Nephron progenitor cell (in vitro differentiated cells): ENCODE measurements at regions not wholly inside any gene's neighbourhood (a gene's known extent, or its start where the extent isn't known, plus 50 kb on each side); places are given as distances from the start of the nearest gene placed in this dataset.

Experiments
- DNase-seq: peaks from one replicate; pipeline ENCODE4 v3.0.0; 2021
- H3K27ac Mint-ChIP-seq: 2 replicates; pipeline ENCODE4 v1.8.0; 2021; ENCODE audit warnings: mild to moderate bottlenecking, moderate library complexity, mixed read lengths
- H3K27me3 Mint-ChIP-seq: 2 replicates; pipeline ENCODE4 v1.8.0; 2021; ENCODE audit warnings: mild to moderate bottlenecking, low read depth, mixed read lengths; ENCODE audit not compliant: poor library complexity
- H3K36me3 Mint-ChIP-seq: 2 replicates; pipeline ENCODE4 v1.8.0; 2021; ENCODE audit warnings: low read depth, mixed read lengths
- H3K4me1 Mint-ChIP-seq: 2 replicates; pipeline ENCODE4 v1.8.0; 2021; ENCODE audit warnings: mixed read lengths
- H3K4me3 Mint-ChIP-seq: 2 replicates; pipeline ENCODE4 v1.8.0; 2021; ENCODE audit warnings: mild to moderate bottlenecking, moderate library complexity, mixed read lengths
- H3K9me3 Mint-ChIP-seq: 2 replicates; pipeline ENCODE4 v1.8.0; 2021; ENCODE audit warnings: mild to moderate bottlenecking, moderate library complexity, mixed read lengths
- TF ChIP-seq, protein P1 (sequence below): fragments of 200-600 bp; sonication (generic); IDR thresholded peaks from 2 replicates; pipeline ENCODE4 v1.5.0; 2021; ENCODE audit warnings: antibody characterized with exemption

DNA sequence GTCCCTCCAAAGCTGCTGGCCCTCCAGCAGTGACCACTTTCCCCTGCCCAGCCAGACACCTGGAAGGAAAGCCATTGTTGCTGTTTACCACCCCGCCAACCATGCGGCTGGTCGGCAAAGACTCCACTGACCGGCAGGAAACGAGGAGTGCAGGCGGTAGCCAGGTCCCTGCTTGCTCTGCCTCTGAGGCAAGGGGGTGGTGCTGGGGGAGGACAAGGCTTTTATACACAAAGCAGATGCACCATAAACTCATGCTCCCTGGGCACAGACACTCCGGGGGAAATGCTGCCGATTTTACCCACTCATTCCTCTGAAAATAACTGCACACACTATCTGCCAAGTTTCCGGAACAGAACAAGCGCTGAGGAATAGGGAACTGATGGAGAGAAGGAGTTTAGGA is 62.8 kb upstream of the GRIN2A start:
- Mint-ChIP-seq H3K4me1 (peaks cover 52% of the 10 kb centered on the region), H3K9me3 (no peaks in the 10 kb centered on the region), H3K27ac (no peak overlapping the region), H3K27me3 (peaks cover 15% of the 10 kb centered on the region), H3K36me3 (no peaks in the 10 kb centered on the region), H3K4me3 (no peak overlapping the region)
- TF ChIP-seq, protein P1, sequence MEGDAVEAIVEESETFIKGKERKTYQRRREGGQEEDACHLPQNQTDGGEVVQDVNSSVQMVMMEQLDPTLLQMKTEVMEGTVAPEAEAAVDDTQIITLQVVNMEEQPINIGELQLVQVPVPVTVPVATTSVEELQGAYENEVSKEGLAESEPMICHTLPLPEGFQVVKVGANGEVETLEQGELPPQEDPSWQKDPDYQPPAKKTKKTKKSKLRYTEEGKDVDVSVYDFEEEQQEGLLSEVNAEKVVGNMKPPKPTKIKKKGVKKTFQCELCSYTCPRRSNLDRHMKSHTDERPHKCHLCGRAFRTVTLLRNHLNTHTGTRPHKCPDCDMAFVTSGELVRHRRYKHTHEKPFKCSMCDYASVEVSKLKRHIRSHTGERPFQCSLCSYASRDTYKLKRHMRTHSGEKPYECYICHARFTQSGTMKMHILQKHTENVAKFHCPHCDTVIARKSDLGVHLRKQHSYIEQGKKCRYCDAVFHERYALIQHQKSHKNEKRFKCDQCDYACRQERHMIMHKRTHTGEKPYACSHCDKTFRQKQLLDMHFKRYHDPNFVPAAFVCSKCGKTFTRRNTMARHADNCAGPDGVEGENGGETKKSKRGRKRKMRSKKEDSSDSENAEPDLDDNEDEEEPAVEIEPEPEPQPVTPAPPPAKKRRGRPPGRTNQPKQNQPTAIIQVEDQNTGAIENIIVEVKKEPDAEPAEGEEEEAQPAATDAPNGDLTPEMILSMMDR, result no peak
- no peak for DNase-seq

DNA sequence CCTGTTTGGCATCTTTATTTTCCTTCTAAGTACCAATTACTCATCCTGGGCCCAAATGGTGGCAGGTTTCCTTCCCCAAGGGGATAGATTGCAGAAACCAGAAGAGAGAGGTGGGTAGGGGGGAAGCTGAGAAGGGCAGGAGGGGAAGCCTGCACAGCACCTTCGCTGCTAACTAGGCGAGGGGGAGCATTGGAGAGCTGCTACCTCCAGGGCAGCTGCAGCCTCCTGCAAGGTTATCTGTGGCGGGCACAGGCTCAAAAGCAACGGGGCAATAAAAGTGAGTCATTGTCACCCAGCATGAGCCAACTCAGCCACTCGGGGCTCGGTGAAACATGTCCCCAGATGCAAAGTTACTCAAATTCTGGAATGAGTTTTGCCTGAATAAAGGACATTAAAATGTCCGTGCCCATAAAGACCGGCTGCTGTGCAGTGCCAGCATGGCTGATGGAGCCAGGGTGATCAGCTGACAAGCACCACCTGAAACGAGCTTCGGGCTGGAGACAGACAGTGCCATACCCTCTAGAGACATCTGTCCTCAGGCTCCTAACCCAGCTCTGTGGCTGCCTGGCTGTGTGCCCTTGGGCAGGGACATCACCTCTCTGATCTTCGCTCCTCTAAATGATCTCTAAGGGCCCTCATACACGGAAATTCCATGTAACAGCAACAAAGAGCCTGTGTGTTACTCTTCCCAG is 68.1 kb upstream of the GRIN2A start:
- Mint-ChIP-seq H3K9me3 (no peaks in the 10 kb centered on the region), H3K4me3 (no peak overlapping the region), H3K4me1 (peaks cover 57% of the 10 kb centered on the region), H3K36me3 (no peaks in the 10 kb centered on the region), H3K27ac (no peak overlapping the region), H3K27me3 (peaks cover 11% of the 10 kb centered on the region)
- DNase-seq, result no peak
- TF ChIP-seq, protein P1, result no peak

DNA sequence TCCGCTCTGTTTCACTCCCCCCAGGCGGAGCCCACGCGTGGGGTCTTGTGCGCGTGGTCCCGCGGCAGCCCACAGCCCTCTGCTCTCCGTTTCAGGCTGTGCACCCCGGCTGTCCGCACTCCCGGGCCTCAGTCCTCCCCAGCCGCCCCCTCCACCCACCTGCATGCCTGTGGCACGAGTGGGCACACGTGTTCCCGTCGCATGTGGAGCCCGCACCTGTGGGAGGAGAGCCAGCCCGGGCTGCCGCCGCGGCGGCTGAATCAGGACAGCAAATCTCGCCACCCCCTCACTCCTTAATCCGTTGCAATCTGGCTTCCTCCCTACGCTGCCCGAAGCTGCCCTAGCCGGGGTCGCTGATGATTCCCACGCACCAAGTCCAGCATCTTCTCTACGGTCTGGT is 69.9 kb upstream of the GRIN2A start:
- no peaks in the 10 kb centered on the region for H3K9me3 Mint-ChIP-seq
- TF ChIP-seq, protein P1, result no peak
- peaks cover 6% of the 10 kb centered on the region for H3K27me3 Mint-ChIP-seq
- no peak for DNase-seq
- H3K4me3 Mint-ChIP-seq, result no peak overlapping the region
- peak overlapping the region; percentile 89 for H3K27ac Mint-ChIP-seq
- H3K36me3 Mint-ChIP-seq, result no peaks in the 10 kb centered on the region
- H3K4me1 Mint-ChIP-seq, result peaks cover 71% of the 10 kb centered on the region

DNA sequence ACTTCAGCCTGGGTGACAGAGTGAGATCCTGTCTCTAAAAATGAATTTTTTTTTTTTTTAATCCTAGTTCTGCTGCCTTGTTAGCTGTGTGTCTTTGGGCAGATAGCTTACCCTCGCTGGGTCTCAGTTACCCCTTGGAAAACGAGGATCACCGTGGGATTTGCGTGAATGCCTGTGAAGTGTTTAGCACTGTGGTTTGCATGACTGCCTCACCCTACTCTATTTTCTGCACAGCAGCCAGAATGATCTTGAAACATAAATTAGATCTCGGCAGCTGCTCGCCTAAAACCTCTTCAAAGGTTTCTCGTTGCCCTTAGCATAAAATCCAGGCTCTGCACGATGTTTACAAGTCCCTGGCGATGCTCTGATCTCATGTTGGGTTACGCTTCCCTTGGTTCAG is 71.2 kb upstream of the GRIN2A start:
- no peaks in the 10 kb centered on the region for H3K36me3 Mint-ChIP-seq
- peak overlapping the region; percentile 83 for H3K27ac Mint-ChIP-seq
- H3K4me1 Mint-ChIP-seq, result peaks cover 78% of the 10 kb centered on the region
- H3K4me3 Mint-ChIP-seq, result no peak overlapping the region
- TF ChIP-seq, protein P1, result no peak
- no peaks in the 10 kb centered on the region for H3K9me3 Mint-ChIP-seq
- no peak for DNase-seq
- peaks cover 6% of the 10 kb centered on the region for H3K27me3 Mint-ChIP-seq

DNA sequence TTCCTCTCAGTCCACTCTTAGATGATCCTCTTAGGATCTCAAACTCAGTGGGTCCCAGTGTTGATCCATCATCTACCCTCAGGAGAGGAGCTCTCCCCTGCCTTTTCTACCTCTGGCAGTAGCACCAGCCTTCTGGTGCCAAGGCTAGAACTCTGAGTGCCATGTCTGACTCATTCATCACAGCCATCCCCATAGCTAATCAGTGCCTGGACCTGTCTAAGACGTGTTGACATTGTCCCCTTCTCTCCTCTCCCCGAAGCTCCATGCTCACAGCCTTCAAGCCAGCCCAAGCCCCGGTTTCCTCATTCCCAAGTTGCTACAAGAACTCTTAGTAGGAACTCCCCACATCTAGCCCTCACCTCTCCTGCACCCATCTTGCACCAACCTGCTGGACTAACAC is 73.5 kb upstream of the GRIN2A start:
- Mint-ChIP-seq H3K36me3 (no peaks in the 10 kb centered on the region), H3K4me1 (peaks cover 89% of the 10 kb centered on the region), H3K4me3 (peak overlapping the region; percentile 18), H3K9me3 (no peaks in the 10 kb centered on the region), H3K27me3 (peaks cover 3% of the 10 kb centered on the region), H3K27ac (peak overlapping the region; percentile 33)
- DNase-seq, result no peak
- TF ChIP-seq, protein P1, result no peak
